ENCODE measurements at regions not wholly inside any gene's neighbourhood (a gene's known extent, or its start where the extent isn't known, plus 50 kb on each side); places are given as distances from the start of the nearest gene placed in this dataset.

DNA sequence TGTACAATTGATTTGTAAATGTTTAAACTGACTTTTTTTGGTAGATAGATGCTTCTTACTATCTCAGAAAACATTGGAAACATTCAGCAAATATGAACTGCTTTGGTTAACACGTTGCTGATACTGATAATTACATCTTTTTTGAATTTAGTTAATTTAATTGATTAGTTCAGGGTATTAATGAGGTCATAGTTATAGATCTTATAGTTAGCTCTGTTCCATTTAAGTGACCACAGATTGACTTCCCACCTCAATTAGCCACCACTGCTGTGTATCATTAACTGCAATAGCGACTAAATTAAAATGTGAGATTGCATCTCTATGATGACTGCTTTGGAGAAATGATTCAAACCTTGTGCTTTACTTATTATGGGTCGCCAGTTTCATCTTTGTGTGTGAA is 407.1 kb upstream of the EDIL3 start:
- DNase-seq (ENCODE audit: low read depth): no peak
- H3K4me3 ChIP-seq (ENCODE audit: low read depth, low read length): no peak overlapping the region
- TF ChIP-seq CTCF (IDR thresholded peaks at IDR 0.05; ENCODE audit: low read depth, low read length, missing control alignments): no peak

GRCh38 chr5:84791138-84791537 is 406.5 kb upstream of the EDIL3 start:
- H3K4me3 ChIP-seq (ENCODE audit: low read depth, low read length): no peak overlapping the region
- no peak for TF ChIP-seq CTCF (IDR thresholded peaks at IDR 0.05; ENCODE audit: low read depth, low read length, missing control alignments)
- no peak for DNase-seq (ENCODE audit: low read depth)

DNA sequence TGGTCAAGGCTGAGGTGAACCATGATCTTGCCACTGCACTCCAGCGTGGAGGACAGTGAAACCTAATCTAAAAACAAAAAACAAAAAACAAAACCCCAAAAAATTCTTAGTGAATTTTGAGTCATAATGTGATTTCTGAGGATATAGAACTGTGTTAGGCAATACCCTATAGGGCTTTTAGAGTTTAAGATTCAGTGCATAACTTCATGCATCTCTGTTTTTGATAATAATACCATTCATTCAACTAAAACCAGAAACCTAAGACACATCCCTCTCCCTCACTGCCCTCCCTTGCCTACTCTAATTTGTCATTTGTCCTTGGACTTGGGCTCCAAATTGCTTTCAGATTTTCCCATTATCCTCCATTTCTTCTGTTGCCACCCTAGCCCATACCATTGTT is 405.7 kb upstream of the EDIL3 start:
- no peak for TF ChIP-seq CTCF (IDR thresholded peaks at IDR 0.05; ENCODE audit: low read depth, low read length, missing control alignments)
- no peak for DNase-seq (ENCODE audit: low read depth)
- H3K4me3 ChIP-seq (ENCODE audit: low read depth, low read length): no peak overlapping the region

GRCh38 chr5:84783003-84783402 is 398.3 kb upstream of the EDIL3 start:
- H3K4me3 ChIP-seq (ENCODE audit: low read depth, low read length): no peak overlapping the region
- TF ChIP-seq CTCF (IDR thresholded peaks at IDR 0.05; ENCODE audit: low read depth, low read length, missing control alignments): no peak
- no peak for DNase-seq (ENCODE audit: low read depth)

- H3K4me3 ChIP-seq (ENCODE audit: low read depth, low read length): no peak overlapping the region
- no peak for TF ChIP-seq CTCF (IDR thresholded peaks at IDR 0.05; ENCODE audit: low read depth, low read length, missing control alignments)
- no peak for DNase-seq (ENCODE audit: low read depth)
These were observed 394.5 kb upstream of the EDIL3 start for GRCh38 chr5:84779186-84779585.

DNA sequence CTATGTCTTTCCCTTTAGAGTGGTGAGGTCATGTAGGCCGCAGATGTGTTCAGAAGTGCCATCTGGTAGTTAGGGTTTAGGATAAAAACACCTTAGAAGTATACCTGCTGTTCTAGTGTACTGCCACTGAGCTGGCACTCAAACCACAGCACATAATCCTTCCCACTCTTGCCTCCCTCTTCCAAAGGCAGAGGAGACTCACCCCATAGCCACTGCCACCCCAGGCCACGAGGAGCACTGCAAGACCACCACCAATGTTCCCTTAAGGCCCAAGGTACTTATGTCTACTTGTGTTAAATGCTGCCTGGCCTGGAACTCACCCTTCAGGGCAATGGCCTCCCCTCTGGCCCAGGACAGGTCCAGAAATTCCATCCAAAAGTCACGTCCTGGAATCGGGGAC is 379.5 kb upstream of the EDIL3 start:
- TF ChIP-seq CTCF (IDR thresholded peaks at IDR 0.05; ENCODE audit: low read depth, low read length, missing control alignments): no peak
- DNase-seq (ENCODE audit: low read depth): no peak
- no peak overlapping the region for H3K4me3 ChIP-seq (ENCODE audit: low read depth, low read length)

DNA sequence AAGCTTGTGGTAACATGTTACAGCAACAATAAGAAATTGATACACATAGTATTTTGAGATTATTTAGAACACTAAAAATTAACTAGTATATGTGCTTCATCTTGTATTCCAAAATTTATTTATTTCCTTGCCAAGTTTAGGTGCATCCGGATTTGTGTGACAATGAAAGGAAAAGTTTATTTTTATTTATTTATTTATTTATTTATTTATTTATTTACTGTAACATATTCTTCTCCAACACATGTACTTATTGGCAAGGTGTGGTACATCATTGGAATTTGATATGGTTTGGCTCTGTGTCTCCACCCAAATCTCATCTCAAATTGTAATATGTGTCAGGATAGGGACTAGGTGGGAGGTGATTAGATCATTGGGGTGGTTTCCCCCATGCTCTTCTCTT is 373.3 kb upstream of the EDIL3 start:
- no peak for DNase-seq (ENCODE audit: low read depth)
- no peak overlapping the region for H3K4me3 ChIP-seq (ENCODE audit: low read depth, low read length)
- TF ChIP-seq CTCF (IDR thresholded peaks at IDR 0.05; ENCODE audit: low read depth, low read length, missing control alignments): no peak

Data from GM12864 (cell line).